HL-60/S4 treated with retinoic acid at 250 ng/mL for 4 days and 3 days (cell line): ENCODE measurements at regions not wholly inside any gene's neighbourhood (a gene's known extent, or its start where the extent isn't known, plus 50 kb on each side); places are given as distances from the start of the nearest gene placed in this dataset.
"Not testable (repeated sequence)": the region's sequence is repeated elsewhere in the genome, so short reads cannot be mapped to it uniquely, and the experiment has no call there.

Source experiments
- in situ Hi-C: fragments of 300-500 bp; cut with MboI; formaldehyde crosslinking; loops from 2 replicates; pipeline ENCODE4 v1.7.0; 2022; ENCODE audit warnings: low sequenced_read_pairs

- in situ Hi-C loops, result no loop called here
Measured at GRCh38 chr16:64375391-64375980, 746.4 kb downstream of the CDH11 start.

DNA sequence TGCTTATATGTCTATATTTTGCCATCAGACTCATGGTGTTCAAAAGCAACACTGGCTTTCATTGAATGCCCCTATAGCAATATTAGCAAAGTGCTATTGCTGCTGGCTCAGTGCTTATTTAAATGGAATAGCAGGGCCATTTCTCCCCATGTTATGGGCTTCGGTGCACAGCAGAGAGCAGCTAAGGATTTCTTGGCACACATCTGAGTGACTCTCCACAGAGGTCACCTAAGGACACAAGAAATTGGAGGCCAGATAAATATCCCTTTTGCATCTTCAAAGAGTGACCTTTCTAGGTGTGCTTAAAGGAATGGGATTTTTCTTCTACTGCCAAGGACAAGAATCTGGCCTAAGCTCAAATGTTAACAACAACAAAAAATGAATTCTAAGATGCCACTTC, 751.8 kb downstream of the CDH11 start:
- in situ Hi-C loops, result no loop called here

DNA sequence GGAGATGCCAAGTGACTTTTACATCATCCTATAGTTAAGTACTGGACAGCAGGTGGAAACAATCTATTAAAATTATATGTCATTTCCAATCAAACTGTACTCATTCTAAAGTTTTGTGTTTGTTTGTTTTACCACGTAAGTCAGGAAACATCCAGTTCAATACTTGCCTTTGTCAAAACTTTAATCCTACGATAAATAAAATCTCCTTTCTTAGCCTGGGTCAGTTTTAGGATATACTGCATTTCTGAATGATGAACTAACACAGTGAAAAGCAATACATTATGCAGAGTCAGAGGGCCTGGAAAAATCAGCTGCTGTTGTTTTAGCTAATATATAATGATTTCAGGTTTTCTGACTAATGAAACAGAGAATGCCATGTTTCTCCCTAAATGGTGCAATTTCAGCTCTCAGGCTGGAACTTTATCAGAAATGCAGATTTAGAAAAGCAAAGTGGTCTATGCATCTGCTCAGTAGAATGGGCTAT, 756.4 kb downstream of the CDH11 start:
- in situ Hi-C loops, result no loop called here

- in situ Hi-C loops, result no loop called here
Measured at GRCh38 chr16:64364894-64365293, 757.0 kb downstream of the CDH11 start.

DNA sequence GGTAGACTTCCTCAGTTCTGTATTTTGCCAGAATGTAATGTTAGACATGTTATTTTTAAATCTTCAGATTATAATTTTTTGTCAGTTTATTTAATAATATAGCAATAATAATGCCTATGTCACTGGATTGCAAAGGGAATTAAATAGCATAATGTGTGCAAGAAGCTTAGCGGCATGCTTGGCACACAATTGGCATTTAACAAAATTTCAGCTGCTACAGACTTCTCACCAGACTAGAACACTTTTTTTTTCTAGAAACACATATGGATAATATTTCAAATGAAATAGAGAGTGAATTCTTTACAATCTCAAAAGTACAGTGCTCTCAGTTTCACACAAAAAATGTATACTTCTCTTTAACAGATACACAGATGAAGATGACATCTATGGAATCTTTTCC, 757.4 kb downstream of the CDH11 start:
- in situ Hi-C loops, result no loop called here

GRCh38 chr16:64364016-64364415, 757.8 kb downstream of the CDH11 start:
- in situ Hi-C loops, result no loop called here

GRCh38 chr16:64363039-64363438, 758.8 kb downstream of the CDH11 start:
- in situ Hi-C loops, result no loop called here

DNA sequence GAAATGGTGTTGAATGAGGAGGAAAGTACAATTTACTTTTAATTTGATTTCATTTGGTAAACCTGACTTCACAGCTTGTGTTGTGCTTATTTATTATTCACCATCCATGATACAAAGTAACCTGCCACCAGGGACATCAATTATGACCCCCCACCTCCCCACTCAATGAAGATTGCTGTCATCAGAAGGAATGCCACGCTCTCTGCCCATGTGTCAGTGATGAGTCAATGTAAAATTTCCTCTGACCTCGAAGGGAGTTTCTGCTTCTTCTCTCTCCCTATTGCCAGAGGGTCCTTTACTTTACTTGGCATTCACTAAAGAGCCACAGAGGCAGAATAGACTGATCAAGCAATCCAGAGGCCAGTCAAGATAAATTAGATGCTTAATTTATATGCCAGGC, 759.7 kb downstream of the CDH11 start:
- in situ Hi-C loops, result no loop called here

- in situ Hi-C loops, result no loop called here
Measured at GRCh38 chr16:64361753-64362152, 760.1 kb downstream of the CDH11 start.

DNA sequence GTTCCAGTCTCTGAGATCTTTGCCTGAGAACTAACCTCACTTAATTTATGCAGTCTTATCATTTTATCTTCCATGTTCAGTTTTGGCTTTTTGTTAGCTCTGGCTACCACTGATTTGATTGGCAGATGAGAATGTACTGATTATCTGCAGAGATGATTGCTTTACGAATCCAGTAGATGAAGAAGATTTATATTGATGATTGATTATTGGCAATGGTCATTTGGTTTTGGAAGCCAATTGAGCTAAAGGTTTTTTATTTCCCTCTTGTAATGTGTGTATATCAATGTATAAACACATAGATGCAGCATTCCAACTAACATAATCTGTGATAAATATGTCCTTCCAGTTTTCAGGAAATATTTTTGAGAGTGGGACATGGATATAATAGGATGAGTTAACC, 763.6 kb downstream of the CDH11 start:
- in situ Hi-C loops, result no loop called here

DNA sequence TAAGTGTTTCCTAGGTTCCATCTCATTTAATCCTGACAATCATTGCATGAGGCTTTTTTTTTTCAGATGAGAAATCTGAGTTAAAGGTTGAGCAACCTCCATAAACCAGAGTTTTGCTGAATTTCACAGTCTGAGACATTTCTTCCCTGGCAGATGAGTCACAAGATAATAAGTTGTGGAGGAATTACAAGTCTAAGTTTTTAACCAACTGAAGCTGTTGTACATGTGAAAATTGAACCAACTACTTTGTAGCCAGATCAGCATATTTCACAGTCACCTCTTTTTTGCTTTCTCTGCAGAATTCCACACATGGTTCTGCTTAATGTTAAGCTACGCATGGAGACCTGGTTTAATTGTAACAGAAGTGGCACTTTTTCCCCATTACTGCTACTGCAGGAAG, 765.6 kb downstream of the CDH11 start:
- in situ Hi-C loops, result no loop called here

- in situ Hi-C loops, result no loop called here
Measured at GRCh38 chr16:64352246-64352645, 769.6 kb downstream of the CDH11 start.

GRCh38 chr16:64351121-64351520, 770.7 kb downstream of the CDH11 start:
- in situ Hi-C loops, result no loop called here

DNA sequence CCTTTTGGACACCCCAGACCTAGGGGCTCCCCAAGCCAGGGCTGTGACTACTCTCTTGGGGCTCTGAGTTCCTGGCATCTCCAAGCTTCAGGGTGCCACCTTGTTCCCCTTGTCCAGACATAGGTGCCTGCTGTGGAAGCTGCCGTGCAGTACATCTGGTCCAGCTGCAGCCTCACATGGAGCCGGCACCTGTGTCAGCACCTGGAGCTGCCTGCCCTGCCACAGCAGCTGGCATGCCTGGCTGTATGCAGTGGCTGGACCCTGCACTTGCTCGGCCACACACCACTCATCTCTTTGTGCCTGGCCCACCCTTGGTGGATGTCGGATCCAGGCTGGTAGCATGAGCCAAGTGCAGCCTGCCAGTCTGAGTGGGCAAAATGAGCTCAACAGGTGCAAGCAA, 775.8 kb downstream of the CDH11 start:
- in situ Hi-C loops, result no loop called here

DNA sequence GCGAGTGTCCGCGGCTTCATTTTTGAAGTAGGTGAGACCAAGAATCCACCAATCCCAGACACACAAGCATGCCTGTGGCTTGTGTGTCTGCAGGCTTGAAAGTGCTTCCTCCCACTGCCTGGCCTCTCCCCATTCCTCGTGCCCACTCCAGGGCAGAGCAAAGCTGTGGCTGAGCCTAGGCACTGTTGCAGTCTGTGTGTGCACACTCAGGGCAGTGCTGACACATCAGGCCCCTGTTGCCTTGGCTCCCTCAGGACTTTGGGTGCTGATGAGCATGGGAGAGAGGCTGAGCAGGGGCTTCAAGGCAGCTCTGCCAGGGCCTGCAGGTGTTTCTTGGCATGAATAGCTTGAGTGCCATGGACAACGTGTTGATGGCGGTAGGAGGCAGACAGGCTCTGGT, 776.7 kb downstream of the CDH11 start:
- in situ Hi-C loops, result no loop called here

DNA sequence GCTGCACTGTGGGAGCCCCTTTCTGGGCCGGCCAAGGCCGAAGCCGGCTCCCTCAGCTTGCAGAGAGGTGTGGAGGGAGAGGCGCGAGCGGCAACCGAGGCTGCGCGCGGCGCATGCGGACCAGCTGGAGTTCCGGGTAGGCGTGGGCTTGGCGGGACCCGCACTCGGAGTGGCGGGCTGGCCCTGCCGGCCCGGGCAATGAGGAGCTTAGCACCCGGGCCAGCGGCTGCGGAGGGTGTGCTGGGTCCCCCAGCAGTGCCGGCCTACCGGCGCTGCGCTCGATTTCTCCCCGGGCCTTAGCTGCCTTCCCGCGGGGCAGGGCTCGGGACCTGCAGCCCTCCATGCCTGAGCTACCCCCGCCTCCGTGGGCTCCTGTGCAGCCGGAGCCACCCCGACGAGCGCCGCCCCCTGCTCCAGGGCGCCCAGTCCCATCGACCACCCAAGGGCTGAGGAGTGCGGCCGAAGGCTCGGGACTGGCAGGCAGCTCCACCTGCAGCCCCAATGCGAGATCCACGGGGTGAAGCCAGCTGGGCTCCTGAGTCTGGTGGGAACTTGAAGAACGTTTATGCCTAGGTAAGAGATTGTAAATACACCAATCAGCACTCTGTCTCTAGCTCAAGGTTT, 777.9 kb downstream of the CDH11 start:
- in situ Hi-C loops, result not testable (repeated sequence)

- in situ Hi-C loops, result no loop called here
Measured at GRCh38 chr16:64343061-64343819, 778.6 kb downstream of the CDH11 start.

GRCh38 chr16:64341336-64341735, 780.5 kb downstream of the CDH11 start:
- in situ Hi-C loops, result not testable (repeated sequence)

DNA sequence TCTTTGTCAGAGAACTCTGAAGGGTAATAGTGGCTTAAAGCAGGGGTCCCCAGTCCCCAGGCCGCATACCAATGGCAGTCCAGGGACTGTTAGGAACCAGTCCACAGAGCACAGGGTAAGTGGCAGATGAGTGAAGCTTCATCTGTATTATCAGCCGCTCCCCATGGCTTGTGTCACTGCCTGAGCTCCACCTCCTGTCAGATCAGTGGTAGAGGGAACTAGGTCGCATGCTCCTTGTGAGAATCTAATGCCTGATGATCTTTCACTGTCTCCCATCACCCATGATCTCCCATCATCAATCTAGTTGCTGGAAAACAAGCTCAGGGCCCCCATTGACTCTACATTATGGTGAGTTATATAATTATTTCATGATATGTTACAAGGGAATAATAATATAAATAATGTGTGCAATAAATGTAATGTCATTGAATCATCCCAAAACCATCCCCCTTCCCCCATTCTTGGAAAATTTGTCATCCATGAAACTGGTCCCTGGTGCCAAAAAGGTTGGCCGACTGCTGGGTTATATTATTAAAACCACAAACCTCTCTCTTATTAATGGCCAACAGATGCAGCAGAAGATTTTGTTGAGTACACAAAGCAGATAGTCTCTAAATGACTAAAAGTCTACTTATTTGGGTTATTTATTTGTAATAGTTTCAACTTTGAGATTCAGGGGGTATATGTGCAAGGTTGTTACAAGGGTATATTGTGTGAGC, 782.7 kb downstream of the CDH11 start:
- in situ Hi-C loops, result no loop called here

DNA sequence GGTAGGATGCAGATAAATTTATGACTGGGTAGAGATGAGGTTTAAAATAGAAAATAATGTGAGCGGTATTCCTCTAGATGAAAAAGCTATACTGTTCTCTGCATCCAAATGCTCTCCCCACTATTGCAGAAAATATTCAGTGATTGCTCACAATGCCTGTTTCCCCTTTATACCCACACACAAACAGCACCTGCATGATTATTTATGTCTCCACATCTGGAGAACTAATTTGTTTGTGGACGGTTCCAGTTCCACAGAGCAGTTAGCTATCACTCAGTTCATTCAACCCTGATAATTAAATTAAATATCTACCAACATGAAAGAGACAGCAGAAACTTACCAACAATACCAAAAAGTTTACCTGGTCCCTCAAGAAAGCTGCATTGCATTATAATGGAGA, 800.0 kb downstream of the CDH11 start:
- in situ Hi-C loops, result no loop called here

DNA sequence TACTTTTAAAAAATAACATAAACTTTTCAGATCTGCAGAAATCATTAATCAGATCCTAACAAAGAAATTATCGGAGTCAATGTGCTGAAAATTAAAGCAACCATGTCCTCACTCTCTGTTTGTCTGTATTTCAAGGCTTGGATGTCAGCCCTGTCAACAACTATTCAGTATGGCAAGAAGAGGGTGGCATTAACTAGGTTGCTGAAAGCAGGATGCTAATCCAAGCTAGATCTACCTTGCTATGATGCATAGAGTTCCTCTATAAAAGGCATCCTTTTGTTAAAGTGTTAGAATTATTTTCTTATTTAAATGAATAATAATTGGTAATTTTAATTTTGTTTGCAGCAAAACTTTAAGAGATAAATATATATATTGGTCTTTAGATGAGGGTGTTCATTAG, 800.8 kb downstream of the CDH11 start:
- in situ Hi-C loops, result no loop called here

DNA sequence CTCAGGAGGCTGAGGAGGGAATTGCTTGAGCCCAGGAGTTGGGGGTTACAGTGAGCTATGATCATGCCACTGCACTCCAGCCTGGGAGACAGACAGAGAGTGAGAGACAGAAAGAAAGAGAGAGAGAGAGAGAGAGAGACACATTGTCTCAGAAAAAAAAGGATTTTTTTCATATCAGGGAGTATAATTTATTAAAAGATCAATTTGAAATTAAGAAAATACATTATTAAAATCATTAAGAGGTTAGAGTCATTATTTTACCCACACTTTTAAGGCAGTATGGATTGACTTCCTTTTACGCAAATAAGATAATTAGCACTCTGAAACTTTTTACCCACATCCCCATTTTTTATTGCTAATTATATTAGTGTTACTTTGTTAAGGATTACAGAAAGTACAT, 804.3 kb downstream of the CDH11 start:
- in situ Hi-C loops, result no loop called here
